Esophagus muscularis mucosa (tissue), 4 donors: ENCODE measurements at regions not wholly inside any gene's neighbourhood (a gene's known extent, or its start where the extent isn't known, plus 50 kb on each side); places are given as distances from the start of the nearest gene placed in this dataset.
"Not testable (repeated sequence)": the region's sequence is repeated elsewhere in the genome, so short reads cannot be mapped to it uniquely, and the experiment has no call there.

ENCODE experiments used
- DNase-seq: peaks from one replicate; pipeline ENCODE4 v3.0.0-alpha.2; 2017; ENCODE audit errors: extremely low spot score
- H3K27ac ChIP-seq, 4 donors: fragments of 200-600 bp; sonication (generic); replicated peaks in 1 of 4; 1 replicate in 3 of 4; 2 replicates in 1 of 4; pipeline ENCODE4 v1.5.1; 2016 to 2019; ENCODE audit warnings: mild to moderate bottlenecking in 1 of 4
- H3K27me3 ChIP-seq, 4 donors: fragments of 200-600 bp; sonication (generic); one replicate each; pipeline versions ENCODE4 v1.5.1 to v1.6.0; 2016 to 2019
- H3K36me3 ChIP-seq, 4 donors: fragments of 200-600 bp; sonication (generic); one replicate each; pipeline ENCODE4 v1.5.1; 2016 to 2019
- H3K4me1 ChIP-seq, 4 donors: fragments of 200-600 bp; sonication (generic); one replicate each; pipeline ENCODE4 v1.5.1; 2016 to 2019
- H3K4me3 ChIP-seq, 4 donors: fragments of 200-600 bp; sonication (generic); 1 replicate in 2 of 4; 2 replicates in 2 of 4; pipeline ENCODE4 v1.5.1; 2016 to 2019; ENCODE audit warnings: mild to moderate bottlenecking in 4 of 4, moderate library complexity in 1 of 4
- H3K9me3 ChIP-seq, 4 donors: fragments of 200-600 bp; sonication (generic); 1 replicate in 3 of 4; 2 replicates in 1 of 4; pipeline ENCODE4 v1.5.1; 2016 to 2019
- EP300 ChIP-seq: sonication (generic); formaldehyde crosslinking; IDR thresholded peaks from one replicate; pipeline ENCODE4 v1.6.1; 2017; ENCODE audit warnings: antibody characterized with exemption
- POLR2A ChIP-seq: fragments of 450-650 bp; IDR thresholded peaks from one replicate; pipeline ENCODE4 v1.6.1; 2017; ENCODE audit warnings: antibody characterized with exemption, moderate library complexity, mild to moderate bottlenecking, low read depth
- POLR2AphosphoS5 ChIP-seq, 2 donors: sonication (generic); formaldehyde crosslinking; IDR thresholded peaks; one replicate each; pipeline ENCODE4 v1.6.1; 2017; ENCODE audit warnings: antibody characterized with exemption in 2 of 2
- WGBS: methylation state at CpG from one replicate; pipeline ENCODE4 v1.1.5; 2018; 5-methylcytosine and 5-hydroxymethylcytosine counted together
- intact Hi-C: fragments of 100-400 bp; cut with DNase I; formaldehyde crosslinking; loops from one replicate; pipeline ENCODE4 v1.15.1; 2023
- TF ChIP-seq, protein P1 (sequence below), 3 experiments: fragments of 200-600 bp in 2 of 3; fragments of 450-650 bp in 1 of 3; sonication (generic) in 2 of 3; IDR thresholded peaks; one replicate each; pipeline ENCODE4 v1.5.1; 2017 to 2019; ENCODE audit warnings: antibody characterized with exemption in 3 of 3, mild to moderate bottlenecking in 2 of 3, moderate library complexity in 1 of 3

DNA sequence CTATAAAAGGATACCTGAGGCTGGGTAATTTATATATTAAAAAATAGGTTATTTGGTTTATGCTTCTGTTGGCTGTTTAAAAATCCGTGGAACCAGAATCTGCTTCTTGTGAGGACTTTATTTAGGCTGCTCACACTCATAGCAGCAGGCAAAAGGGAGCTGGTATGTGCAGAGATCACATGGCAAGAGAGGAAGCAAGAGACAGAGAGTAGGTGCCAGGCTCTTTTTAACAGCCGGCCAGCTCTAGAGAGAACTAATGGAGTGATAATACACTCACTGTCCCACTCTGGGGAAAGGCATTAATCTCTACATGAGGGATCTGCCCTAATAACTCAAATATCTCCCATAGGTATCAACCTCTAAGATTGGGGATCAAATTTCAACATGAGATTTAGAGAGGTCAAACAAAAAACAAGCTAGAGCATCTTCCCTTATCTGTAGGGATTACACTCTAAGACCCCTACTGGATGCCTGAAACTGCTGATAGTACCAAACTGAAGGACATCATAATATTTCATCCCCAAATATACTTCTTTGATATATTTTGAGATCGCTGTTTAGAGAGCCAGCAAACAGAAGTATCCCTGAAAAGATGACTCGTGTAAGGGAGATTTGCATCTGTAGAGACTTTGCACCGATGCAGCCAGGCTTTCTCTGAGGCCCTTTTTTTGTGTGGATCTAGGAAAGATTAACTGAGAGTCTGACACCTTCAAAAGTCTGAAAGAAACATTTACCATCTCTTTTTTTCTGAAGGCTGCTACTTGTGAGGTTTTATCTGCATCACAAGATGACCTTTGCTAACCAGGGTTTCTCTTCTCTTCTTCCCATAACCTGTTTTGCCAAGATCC lies 717.0 kb upstream of the MBL2 start:
- H3K4me3 ChIP-seq, result no peak overlapping the region
- no peaks in the 10 kb centered on the region for H3K27me3 ChIP-seq
- no peak for DNase-seq
- WGBS, result 51% methylated on average over 5 of the region's 5 CpGs
- TF ChIP-seq POLR2A (no peak), POLR2AphosphoS5 (IDR thresholded peaks at IDR 0.05) (no peak), EP300 (no peak)
- TF ChIP-seq, protein P1, sequence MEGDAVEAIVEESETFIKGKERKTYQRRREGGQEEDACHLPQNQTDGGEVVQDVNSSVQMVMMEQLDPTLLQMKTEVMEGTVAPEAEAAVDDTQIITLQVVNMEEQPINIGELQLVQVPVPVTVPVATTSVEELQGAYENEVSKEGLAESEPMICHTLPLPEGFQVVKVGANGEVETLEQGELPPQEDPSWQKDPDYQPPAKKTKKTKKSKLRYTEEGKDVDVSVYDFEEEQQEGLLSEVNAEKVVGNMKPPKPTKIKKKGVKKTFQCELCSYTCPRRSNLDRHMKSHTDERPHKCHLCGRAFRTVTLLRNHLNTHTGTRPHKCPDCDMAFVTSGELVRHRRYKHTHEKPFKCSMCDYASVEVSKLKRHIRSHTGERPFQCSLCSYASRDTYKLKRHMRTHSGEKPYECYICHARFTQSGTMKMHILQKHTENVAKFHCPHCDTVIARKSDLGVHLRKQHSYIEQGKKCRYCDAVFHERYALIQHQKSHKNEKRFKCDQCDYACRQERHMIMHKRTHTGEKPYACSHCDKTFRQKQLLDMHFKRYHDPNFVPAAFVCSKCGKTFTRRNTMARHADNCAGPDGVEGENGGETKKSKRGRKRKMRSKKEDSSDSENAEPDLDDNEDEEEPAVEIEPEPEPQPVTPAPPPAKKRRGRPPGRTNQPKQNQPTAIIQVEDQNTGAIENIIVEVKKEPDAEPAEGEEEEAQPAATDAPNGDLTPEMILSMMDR (IDR thresholded peaks at IDR 0.05), result no peak
- intact Hi-C loops, result no loop called here
- H3K27ac ChIP-seq, result no peak overlapping the region
- no peaks in the 10 kb centered on the region for H3K4me1 ChIP-seq
- H3K9me3 ChIP-seq, result peaks cover 0 to 15% (median 0%) of the 10 kb centered on the region in 4 donors
- no peaks in the 10 kb centered on the region for H3K36me3 ChIP-seq

DNA sequence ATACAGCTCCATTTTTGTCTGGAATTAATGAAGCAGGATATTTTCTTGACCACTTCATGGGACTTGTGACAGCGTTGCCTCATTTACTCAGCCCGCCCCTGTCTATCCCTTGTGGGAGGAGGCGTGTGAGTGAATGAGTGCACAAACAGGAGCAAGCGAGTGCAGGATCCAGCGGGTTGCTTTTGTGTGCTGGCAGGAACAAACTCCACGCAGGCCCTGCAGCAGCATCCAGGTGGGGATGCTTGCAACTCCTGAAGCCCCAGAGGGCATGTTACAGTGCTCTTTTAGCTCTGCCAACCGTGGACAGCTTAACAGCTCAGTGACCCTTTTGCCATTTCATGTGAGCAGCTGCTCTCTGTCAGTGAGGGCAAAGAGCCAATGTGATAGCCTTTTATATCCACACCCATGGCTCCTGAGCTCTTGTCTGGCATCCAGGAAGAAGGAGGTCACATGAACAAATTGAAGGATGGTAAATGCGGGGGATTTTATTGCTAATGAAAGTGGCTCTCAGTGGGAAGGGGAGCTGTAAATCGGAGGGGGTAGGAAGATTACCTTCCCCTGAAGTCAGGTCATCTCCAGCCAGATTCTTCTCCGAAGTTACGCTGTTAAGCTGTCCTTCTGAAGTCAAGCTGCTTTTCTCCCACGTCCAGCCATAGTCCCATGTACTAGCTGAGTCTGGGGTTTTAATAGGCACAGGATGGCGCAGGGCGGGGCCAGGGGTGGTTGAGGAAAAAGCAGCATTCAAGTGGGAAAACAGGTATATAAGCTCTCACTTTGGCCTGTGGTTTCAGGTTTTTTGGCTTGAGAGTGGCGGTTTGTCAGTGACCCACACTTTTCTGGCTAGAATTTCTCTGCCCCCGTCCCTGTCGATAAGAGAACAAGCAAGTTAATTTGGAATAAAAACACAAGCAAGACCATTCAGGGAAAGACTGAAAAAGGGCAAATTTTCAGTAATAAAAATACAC lies 714.7 kb upstream of the MBL2 start:
- 91% methylated on average over 16 of the region's 17 CpGs for WGBS

DNA sequence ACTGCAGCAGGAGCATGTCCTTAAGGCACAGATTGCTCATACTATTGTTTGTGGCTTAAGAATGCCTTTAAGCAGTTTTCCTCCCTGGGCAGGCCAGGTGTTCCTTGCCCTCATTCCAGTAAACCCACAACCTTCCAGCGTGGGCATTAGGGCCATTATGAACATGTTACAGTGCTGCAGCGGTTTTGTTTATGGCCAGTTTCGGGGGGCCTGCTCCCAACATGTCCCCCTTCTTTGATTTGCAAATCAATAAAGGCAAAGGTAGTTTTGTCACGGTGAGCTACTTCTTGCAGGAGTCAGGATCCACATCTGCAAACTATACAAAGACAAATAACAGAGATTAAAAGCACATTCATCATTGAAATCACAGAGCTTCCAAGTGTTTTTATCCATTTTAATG lies 712.8 kb upstream of the MBL2 start:
- 88% methylated on average over 4 of the region's 4 CpGs for WGBS
- intact Hi-C loops, result not testable (repeated sequence)

More for the DNA sequence above, 714.7 kb upstream of the MBL2 start:
- Histone ChIP-seq H3K36me3 (no peaks in the 10 kb centered on the region), H3K4me3 (no peak overlapping the region), H3K27ac (no peak overlapping the region), H3K9me3 (peaks cover 0 to 16% (median 0%) of the 10 kb centered on the region in 4 donors), H3K27me3 (no peaks in the 10 kb centered on the region), H3K4me1 (no peaks in the 10 kb centered on the region)
- no peak for DNase-seq
- TF ChIP-seq POLR2AphosphoS5 (IDR thresholded peaks at IDR 0.05) (no peak), POLR2A (no peak), EP300 (no peak)
- TF ChIP-seq, protein P1 (IDR thresholded peaks at IDR 0.05), result no peak
- intact Hi-C loops, result no loop called here

DNA sequence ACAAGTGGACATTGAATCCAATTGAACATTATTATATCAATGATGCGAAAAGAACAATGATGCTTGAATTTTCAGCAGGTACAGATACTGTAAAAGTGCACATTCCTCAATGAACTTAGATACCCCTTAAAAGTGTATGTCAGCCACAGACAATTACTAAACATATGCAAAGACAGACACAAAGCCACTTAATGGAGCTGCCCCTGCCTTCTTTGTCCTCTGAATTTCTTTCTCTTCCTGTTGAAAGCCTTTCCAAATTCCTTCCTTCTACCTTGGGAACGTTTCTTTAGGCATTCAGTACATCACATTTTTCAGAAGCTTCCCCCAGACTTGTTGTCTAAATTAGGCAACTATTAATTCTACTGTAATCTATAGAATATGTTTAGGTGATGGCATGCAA lies 706.8 kb upstream of the MBL2 start:
- intact Hi-C loops, result no loop called here
- Histone ChIP-seq H3K9me3 (no peaks in the 10 kb centered on the region), H3K36me3 (no peaks in the 10 kb centered on the region), H3K27ac (no peak overlapping the region), H3K4me3 (no peak overlapping the region), H3K27me3 (no peaks in the 10 kb centered on the region), H3K4me1 (no peaks in the 10 kb centered on the region)
- DNase-seq, result no peak
- TF ChIP-seq POLR2AphosphoS5 (IDR thresholded peaks at IDR 0.05) (no peak), POLR2A (no peak), EP300 (no peak)
- TF ChIP-seq, protein P1 (IDR thresholded peaks at IDR 0.05), result no peak
- WGBS, result 59% methylated on average over 2 of the region's 2 CpGs

More for the DNA sequence above, 712.8 kb upstream of the MBL2 start:
- H3K9me3 ChIP-seq, result peaks cover 0 to 16% (median 0%) of the 10 kb centered on the region in 4 donors
- not testable (repeated sequence) for H3K4me1 ChIP-seq, H3K4me3 ChIP-seq, DNase-seq, H3K27me3 ChIP-seq, H3K36me3 ChIP-seq, H3K27ac ChIP-seq

DNA sequence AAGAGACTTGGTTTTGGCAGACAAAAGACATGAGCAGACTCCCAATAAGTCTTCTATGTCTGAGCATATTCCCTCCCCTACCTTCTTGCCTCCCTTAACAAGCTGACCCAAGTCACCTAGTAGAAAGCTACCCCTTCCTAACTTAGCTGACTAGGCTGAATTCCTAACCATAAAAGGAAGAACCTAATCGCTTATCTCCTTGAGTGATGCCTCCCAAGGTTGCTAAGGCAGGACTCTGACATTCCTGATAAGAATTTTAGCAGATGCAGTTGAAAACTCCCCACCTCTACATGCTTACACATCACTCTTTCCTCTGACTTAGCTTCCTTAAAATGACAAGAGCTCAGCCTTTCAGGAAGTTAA lies 704.7 kb upstream of the MBL2 start:
- no peaks in the 10 kb centered on the region for H3K9me3 ChIP-seq
- no peak for TF ChIP-seq POLR2A
- TF ChIP-seq, protein P1 (IDR thresholded peaks at IDR 0.05), result no peak
- H3K4me3 ChIP-seq, result no peak overlapping the region
- H3K27me3 ChIP-seq, result no peaks in the 10 kb centered on the region
- H3K36me3 ChIP-seq, result no peaks in the 10 kb centered on the region
- 50% methylated on average over 1 of the region's 1 CpG for WGBS
- H3K27ac ChIP-seq, result no peak overlapping the region
- no peaks in the 10 kb centered on the region for H3K4me1 ChIP-seq
- intact Hi-C loops, result no loop called here
- no peak for DNase-seq
